ENCODE measurements at regions not wholly inside any gene's neighbourhood (a gene's known extent, or its start where the extent isn't known, plus 50 kb on each side); places are given as distances from the start of the nearest gene placed in this dataset.

GRCh38 chr2:173493874-173494273 lies 139.2 kb downstream of the CDCA7 start:
- peak; percentile 34; the same call in 1 of the 2 replicates for TF ChIP-seq CTCF (IDR thresholded peaks at IDR 0.05)
- no peak overlapping the region for H3K27ac Mint-ChIP-seq
- no peak overlapping the region for H3K4me3 Mint-ChIP-seq
- peaks cover 7% of the 10 kb centered on the region for H3K27me3 Mint-ChIP-seq (ENCODE audit: insufficient read depth)
- H3K4me1 Mint-ChIP-seq (ENCODE audit: low read depth): no peaks in the 10 kb centered on the region; the same call in 1 of the 2 replicates
- no peak for DNase-seq
- H3K9me3 Mint-ChIP-seq: no peaks in the 10 kb centered on the region
- H3K36me3 Mint-ChIP-seq (ENCODE audit: low read depth): no peaks in the 10 kb centered on the region

- H3K27ac Mint-ChIP-seq: no peak overlapping the region
- no peak for TF ChIP-seq CTCF (IDR thresholded peaks at IDR 0.05)
Observed at GRCh38 chr2:173496746-173497145, 142.1 kb downstream of the CDCA7 start.

GRCh38 chr2:173500953-173501352 lies 146.3 kb downstream of the CDCA7 start:
- Mint-ChIP-seq H3K4me1 (ENCODE audit: low read depth) (no peaks in the 10 kb centered on the region; the same call in 1 of the 2 replicates), H3K9me3 (peaks cover 10% of the 10 kb centered on the region), H3K27me3 (ENCODE audit: insufficient read depth) (peaks cover 9% of the 10 kb centered on the region), H3K27ac (no peak overlapping the region), H3K36me3 (ENCODE audit: low read depth) (no peaks in the 10 kb centered on the region), H3K4me3 (no peak overlapping the region)
- DNase-seq: no peak
- no peak for TF ChIP-seq CTCF (IDR thresholded peaks at IDR 0.05)

More at GRCh38 chr2:173496746-173497145, 142.1 kb downstream of the CDCA7 start:
- DNase-seq: peak; percentile 23
- H3K27me3 Mint-ChIP-seq (ENCODE audit: insufficient read depth): peaks cover 10% of the 10 kb centered on the region
- no peaks in the 10 kb centered on the region; the same call in 1 of the 2 replicates for H3K4me1 Mint-ChIP-seq (ENCODE audit: low read depth)
- peaks cover 6% of the 10 kb centered on the region for H3K9me3 Mint-ChIP-seq
- peak overlapping the region; percentile 68 for H3K4me3 Mint-ChIP-seq
- no peaks in the 10 kb centered on the region for H3K36me3 Mint-ChIP-seq (ENCODE audit: low read depth)

GRCh38 chr2:173502296-173502695 lies 147.6 kb downstream of the CDCA7 start:
- H3K9me3 Mint-ChIP-seq: peaks cover 10% of the 10 kb centered on the region
- no peaks in the 10 kb centered on the region for H3K4me1 Mint-ChIP-seq (ENCODE audit: low read depth)
- H3K4me3 Mint-ChIP-seq: no peak overlapping the region
- no peak for DNase-seq
- H3K36me3 Mint-ChIP-seq (ENCODE audit: low read depth): no peaks in the 10 kb centered on the region
- H3K27me3 Mint-ChIP-seq (ENCODE audit: insufficient read depth): peaks cover 9% of the 10 kb centered on the region
- H3K27ac Mint-ChIP-seq: no peak overlapping the region
- TF ChIP-seq CTCF (IDR thresholded peaks at IDR 0.05): no peak

GRCh38 chr2:173511357-173511756 lies 156.7 kb downstream of the CDCA7 start:
- no peak for TF ChIP-seq CTCF (IDR thresholded peaks at IDR 0.05)
- Mint-ChIP-seq H3K4me3 (no peak overlapping the region), H3K9me3 (no peaks in the 10 kb centered on the region), H3K27me3 (ENCODE audit: insufficient read depth) (peaks cover 13% of the 10 kb centered on the region), H3K36me3 (ENCODE audit: low read depth) (no peaks in the 10 kb centered on the region), H3K27ac (no peak overlapping the region), H3K4me1 (ENCODE audit: low read depth) (no peaks in the 10 kb centered on the region)
- DNase-seq: no peak

- H3K27ac Mint-ChIP-seq: no peak overlapping the region
- no peaks in the 10 kb centered on the region; the same call in 1 of the 2 replicates for H3K9me3 Mint-ChIP-seq
- peaks cover 13% of the 10 kb centered on the region for H3K27me3 Mint-ChIP-seq (ENCODE audit: insufficient read depth)
- H3K4me3 Mint-ChIP-seq: no peak overlapping the region
- 0 out of 2 replicates have a peak, but pooled peaks cover under 1% of the 10 kb centered on the region for H3K36me3 Mint-ChIP-seq (ENCODE audit: low read depth)
- no peaks in the 10 kb centered on the region for H3K4me1 Mint-ChIP-seq (ENCODE audit: low read depth)
- no peak for DNase-seq
- no peak for TF ChIP-seq CTCF (IDR thresholded peaks at IDR 0.05)
Observed at GRCh38 chr2:173511942-173512341, 157.3 kb downstream of the CDCA7 start.

Measured in HFFc6 (cell line).